AG04450 (cell line): ENCODE measurements at regions not wholly inside any gene's neighbourhood (a gene's known extent, or its start where the extent isn't known, plus 50 kb on each side); places are given as distances from the start of the nearest gene placed in this dataset.

ENCODE experiments used
- CTCF ChIA-PET: fragments of 300-600, 350-600 bp; formaldehyde crosslinking; extraction: SDS; loops from one replicate; lab custom pipeline; 2022; ENCODE audit warnings: antibody characterized with exemption, inconsistent platforms; lab: Charles Lee
- POLR2A ChIA-PET: fragments of 350-600 bp; formaldehyde crosslinking; extraction: SDS; loops from one replicate; lab custom pipeline; 2021; ENCODE audit warnings: antibody characterized with exemption, inconsistent platforms; lab: Yijun Ruan, JAX
- DNase-seq: peaks from one replicate; pipeline ENCODE4 v3.0.0-alpha.2; 2011; ENCODE audit warnings: low read depth, low spot score
- H3K27ac ChIP-seq: one replicate; pipeline ENCODE4 v1.5.1; 2012; ENCODE audit warnings: low read depth, low read length, control low read depth
- H3K27me3 ChIP-seq: one replicate; pipeline ENCODE4 v1.6.0; 2012; ENCODE audit warnings: low read length; ENCODE audit not compliant: control insufficient read depth, insufficient read depth
- H3K4me3 ChIP-seq: 2 replicates; pipeline ENCODE4 v1.5.1; 2011; ENCODE audit warnings: mild to moderate bottlenecking, low read depth, low read length, control low read depth
- H3K9me3 ChIP-seq: 2 replicates; pipeline ENCODE4 v1.5.1; 2012; ENCODE audit warnings: low read length; ENCODE audit not compliant: control insufficient read depth, insufficient read depth
- TF ChIP-seq, protein P1 (sequence below): IDR thresholded peaks from 2 replicates; pipeline ENCODE4 v1.5.1; 2011; ENCODE audit warnings: low read depth, low read length, control low read depth, inconsistent platforms

DNA sequence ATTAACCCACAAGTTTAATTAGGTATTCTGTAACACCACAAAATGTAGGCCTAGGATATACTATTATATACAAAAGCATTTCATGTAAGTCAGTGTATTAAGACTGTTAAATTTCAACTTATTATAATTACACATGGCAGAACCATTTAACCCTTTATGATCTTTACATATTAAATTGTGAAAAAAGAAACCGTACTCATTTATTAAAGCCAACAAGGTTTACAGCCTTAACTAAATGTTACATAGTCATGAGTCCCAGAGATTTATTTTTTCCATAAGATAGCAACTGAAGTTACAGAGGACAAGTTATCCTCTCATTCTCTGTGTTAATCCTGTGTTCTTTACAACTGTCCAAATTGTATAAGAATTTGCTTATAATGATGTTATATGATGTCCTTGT is 615.8 kb upstream of the AGTR1 start:
- CTCF ChIA-PET: no interaction called here

DNA sequence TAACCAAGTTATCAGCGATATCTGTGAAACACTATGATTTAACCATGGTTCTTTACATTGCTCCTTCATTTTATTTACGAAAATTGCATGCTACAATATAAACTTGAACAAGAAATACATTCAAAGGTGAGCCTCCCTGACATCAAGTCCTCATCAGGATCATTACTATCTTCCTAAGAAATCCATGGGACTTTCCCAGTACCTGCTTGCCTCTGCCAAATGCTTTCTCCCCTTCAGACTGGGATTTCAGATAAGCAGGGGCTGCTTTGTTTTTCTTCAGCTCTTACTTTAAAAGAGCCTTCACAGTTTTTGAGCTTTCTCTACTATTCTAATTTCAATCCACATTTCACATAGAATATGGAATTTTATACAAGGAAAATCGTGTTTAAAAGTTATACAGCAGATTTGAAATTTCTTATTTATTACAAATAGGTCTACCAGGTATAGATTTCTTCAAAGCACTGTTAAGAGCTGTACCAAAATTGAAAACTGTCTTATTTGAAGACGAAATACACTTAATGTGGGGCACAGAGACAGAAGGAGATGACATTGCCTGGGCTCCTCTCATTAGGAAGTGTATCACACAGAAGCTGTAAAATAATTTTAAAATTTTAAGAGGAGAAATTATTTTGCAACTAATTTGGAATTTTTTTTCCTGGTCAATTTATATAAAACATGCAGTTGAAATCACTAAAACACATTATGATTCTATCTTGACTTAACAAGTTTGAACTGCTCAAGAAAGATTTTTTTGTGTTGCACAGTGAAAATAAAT is 615.0 kb upstream of the AGTR1 start:
- Histone ChIP-seq H3K27ac (no peak overlapping the region), H3K9me3 (no peaks in the 10 kb centered on the region), H3K27me3 (no peaks in the 10 kb centered on the region), H3K4me3 (no peak overlapping the region)
- ChIA-PET POLR2A (no interaction called here), CTCF (interaction anchor here (0.6 to 1.5 kb wide), 2 partner anchors 59 to 466 kb away, joined by 3 to 4 read pairs; no protein-coding TSS in a partner anchor)
- TF ChIP-seq, protein P1, sequence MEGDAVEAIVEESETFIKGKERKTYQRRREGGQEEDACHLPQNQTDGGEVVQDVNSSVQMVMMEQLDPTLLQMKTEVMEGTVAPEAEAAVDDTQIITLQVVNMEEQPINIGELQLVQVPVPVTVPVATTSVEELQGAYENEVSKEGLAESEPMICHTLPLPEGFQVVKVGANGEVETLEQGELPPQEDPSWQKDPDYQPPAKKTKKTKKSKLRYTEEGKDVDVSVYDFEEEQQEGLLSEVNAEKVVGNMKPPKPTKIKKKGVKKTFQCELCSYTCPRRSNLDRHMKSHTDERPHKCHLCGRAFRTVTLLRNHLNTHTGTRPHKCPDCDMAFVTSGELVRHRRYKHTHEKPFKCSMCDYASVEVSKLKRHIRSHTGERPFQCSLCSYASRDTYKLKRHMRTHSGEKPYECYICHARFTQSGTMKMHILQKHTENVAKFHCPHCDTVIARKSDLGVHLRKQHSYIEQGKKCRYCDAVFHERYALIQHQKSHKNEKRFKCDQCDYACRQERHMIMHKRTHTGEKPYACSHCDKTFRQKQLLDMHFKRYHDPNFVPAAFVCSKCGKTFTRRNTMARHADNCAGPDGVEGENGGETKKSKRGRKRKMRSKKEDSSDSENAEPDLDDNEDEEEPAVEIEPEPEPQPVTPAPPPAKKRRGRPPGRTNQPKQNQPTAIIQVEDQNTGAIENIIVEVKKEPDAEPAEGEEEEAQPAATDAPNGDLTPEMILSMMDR: no peak
- no peak for DNase-seq

More for the DNA sequence above, 615.8 kb upstream of the AGTR1 start:
- Histone ChIP-seq H3K27ac (no peak overlapping the region), H3K4me3 (no peak overlapping the region), H3K9me3 (no peaks in the 10 kb centered on the region), H3K27me3 (no peaks in the 10 kb centered on the region)
- POLR2A ChIA-PET: no interaction called here
- TF ChIP-seq, protein P1: no peak
- no peak for DNase-seq

DNA sequence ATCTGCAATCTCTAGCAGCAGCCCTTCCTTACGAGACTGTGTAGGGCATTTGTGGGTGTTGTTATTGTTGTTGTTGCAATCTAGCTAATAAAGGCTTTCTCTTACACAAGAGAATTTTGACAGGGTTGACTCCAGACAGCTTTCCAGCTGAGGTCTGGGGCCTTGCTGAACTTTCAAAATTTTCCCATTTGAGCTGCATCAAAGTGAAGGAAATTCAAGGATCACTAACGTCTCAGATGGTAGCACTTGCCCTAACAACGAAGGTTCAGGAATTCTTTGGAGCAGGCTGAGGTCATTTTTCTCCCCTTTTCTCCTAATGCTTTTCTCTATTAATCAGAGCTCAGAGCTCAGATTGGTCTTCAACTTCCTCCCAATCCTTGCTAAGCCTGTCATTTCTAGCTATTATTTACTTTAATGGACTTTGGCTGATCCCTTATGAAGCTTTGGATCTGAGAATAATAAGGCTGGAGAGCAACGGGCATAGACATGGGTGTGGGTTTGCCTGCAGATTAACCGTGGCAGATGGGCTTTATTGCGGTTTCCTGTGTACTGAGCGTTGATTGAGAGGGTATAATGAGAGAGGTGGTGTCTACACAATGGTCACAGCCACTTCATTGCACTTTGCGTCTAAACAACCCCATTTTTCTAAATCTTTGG is 614.0 kb upstream of the AGTR1 start:
- DNase-seq: no peak
- H3K27me3 ChIP-seq: no peaks in the 10 kb centered on the region
- H3K9me3 ChIP-seq: no peaks in the 10 kb centered on the region
- POLR2A ChIA-PET: no interaction called here
- TF ChIP-seq, protein P1: no peak
- H3K27ac ChIP-seq: no peak overlapping the region
- no peak overlapping the region for H3K4me3 ChIP-seq
- CTCF ChIA-PET: interaction anchor here (1.5 kb wide), 1 partner anchor 467 kb away, joined by 4 read pairs; no protein-coding TSS in a partner anchor

DNA sequence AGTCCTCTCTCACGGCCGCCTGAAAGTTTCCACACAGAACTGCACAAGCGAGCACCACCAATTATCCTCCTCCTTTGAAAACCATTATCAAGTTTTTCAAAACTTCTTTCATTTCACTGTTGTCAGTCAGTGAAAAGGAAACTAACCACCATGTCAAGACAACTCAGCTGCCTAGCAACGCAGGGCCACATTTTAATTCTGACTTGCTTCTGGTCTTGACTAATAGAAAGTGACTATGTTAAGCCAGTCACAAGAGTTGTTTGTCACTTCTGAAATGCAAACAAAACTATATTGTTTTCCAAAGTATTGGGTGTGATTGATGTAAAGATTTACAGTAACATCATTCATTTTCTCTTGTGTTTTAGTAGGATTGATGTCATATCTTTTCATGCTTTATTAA is 612.8 kb upstream of the AGTR1 start:
- no peaks in the 10 kb centered on the region for H3K27me3 ChIP-seq
- ChIA-PET POLR2A (no interaction called here), CTCF (interaction anchor here (4.1 kb wide), 1 partner anchor 8 kb away, joined by 29 read pairs; no protein-coding TSS in a partner anchor)
- no peak for DNase-seq
- no peak overlapping the region for H3K27ac ChIP-seq
- no peak overlapping the region for H3K4me3 ChIP-seq
- no peaks in the 10 kb centered on the region for H3K9me3 ChIP-seq
- TF ChIP-seq, protein P1: no peak
